Amniotic stem cell (primary cell): ENCODE measurements at regions not wholly inside any gene's neighbourhood (a gene's known extent, or its start where the extent isn't known, plus 50 kb on each side); places are given as distances from the start of the nearest gene placed in this dataset.

Source experiments
- DNase-seq: peaks from one replicate; lab custom pipeline; 2025; lab: John Stamatoyannopoulos, UW

DNA sequence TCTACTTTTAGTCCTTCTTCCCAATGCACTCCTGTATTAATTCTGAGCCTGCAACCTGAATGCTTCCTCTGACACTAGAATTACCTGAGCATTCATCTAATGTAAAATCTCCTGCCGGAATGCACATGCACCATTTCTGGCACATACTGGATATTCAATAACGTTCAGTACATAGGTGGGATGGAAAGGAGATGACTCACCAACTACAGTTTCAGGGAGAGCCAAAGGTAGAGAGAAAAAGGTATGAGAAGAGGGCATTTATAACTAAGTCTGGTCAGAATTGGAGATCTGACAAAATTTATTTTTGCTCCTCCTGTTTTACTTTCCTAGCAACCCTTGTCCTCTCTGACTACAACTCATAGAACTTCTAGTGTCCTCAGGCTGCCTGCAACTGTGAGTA lies 1954.1 kb upstream of the CELF4 start:
- no peak for DNase-seq

DNA sequence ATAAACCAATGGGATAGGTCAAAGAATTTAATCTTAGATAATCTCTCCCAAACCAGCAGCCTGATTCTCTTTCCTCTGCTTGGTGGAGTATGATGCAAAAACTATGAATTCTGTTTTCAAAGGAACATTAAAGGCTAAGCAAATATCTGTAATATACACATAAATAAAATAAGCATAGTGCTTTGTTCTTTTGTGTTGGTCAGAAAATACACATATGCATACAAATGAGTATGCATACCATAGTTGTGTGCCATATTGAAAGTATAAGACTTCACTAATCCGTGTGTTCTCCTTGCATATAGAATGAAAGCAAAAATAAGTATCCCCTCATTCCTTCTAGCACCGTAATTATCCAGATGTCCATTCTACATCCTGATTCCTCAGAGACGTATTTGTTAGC lies 1949.7 kb upstream of the CELF4 start:
- no peak for DNase-seq

DNA sequence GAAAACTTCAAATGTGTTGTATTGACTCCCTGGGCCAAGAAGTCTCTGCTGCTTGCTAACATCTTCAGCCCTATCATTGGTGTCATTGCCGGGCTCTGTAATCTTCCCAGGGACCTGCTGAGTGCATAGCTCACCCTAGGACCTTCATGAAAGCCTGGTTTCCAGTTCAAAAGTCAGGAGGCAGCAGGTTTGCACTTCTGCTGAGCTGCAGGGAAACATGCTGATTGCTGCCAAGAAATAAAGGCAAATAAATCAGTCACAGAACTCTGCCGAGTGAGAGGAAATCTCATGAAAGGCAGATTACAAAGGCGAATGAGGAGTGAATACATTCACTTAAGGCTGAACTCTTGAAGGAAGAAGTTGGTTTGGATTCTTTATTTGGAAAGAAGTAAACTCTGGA lies 1947.6 kb upstream of the CELF4 start:
- DNase-seq, result no peak

DNA sequence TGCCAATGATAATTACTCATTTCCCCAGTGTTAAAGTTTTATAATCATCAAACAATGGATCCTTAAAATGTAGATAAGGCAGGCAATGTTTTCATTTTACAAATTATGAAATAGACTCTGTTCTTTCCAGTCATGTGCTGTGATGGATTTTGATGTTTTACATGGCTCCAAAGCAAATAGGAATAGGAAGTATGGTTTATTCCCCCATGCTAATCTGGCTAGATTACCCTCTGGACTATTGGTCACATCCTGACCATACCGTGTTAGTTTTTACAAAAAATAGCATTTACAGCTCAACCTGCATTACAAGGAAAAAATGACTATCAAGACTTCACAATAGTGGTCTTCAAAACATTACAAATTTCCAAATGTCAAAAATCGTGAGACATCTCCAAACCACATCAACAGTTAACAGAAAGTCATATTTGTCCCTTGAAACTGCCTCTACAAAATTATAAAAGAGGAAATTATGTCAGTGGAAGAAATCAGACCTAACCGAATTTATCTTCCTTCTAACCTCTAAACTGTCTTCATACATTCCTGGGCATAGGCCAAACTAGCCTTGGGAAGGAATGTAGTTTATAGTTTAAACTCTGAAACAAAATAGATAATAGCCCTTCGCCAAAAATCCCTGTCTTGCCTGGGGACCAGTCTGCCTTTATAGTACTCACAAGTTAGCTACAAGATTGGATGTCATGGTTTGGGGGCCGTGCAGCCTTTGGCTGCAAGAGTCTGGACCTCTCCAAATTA lies 1941.2 kb upstream of the CELF4 start:
- DNase-seq, result no peak

DNA sequence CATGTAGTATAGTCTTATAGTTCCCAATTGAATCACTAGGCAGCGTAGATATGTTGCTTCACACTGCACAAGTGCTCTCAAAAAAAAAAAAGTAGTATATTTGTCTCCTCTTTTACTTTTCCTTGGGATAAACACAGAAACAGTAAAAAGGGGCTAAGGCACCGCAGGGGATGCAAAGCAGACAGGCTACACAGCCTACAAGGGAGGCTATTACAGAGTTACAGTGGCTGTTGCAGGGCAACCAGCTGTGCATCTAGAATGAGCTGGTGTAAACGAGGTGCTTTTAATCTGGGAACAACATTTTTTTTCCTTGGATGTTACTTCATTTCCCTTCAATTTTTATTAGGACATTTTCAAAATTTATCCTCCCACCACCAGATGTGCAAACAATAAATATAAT lies 1934.7 kb upstream of the CELF4 start:
- no peak for DNase-seq

DNA sequence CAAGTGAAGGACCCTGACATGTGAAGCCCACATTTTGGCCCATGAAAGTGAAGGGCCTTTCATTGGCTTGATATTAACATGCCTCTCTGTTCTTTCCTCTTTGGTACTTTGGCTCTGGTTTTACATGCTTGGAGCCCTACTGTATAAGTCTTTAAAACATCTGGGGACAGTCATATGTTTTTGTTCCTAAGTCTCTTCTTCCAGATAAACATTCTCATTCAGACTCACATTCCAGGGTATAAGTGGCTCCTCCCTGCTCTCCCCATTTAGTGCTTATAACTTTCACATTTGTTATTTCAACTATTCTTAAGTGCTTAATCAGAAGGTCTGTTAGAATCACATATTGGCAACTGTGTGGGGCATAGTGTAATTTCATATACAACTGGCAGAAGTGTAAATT lies 1932.2 kb upstream of the CELF4 start:
- no peak for DNase-seq

DNA sequence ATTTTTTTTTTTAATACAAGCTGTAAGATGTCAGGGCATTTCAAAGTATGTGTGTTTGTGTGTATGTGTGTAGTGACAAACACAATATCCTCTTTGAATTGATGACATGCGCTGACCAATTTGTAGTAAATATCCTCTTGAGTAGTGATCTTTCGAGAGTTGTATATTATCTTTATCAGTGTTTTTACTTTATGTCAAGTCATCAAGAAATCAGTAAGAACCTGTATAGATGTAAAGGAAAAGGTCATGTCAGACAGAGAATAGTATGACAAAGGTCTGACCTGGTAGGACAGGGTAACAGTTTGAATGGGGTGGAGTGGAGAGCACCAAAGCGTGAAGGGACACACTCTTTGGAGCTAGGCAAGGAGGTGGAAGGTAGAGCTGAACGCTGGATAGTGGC lies 1931.4 kb upstream of the CELF4 start:
- no peak for DNase-seq

DNA sequence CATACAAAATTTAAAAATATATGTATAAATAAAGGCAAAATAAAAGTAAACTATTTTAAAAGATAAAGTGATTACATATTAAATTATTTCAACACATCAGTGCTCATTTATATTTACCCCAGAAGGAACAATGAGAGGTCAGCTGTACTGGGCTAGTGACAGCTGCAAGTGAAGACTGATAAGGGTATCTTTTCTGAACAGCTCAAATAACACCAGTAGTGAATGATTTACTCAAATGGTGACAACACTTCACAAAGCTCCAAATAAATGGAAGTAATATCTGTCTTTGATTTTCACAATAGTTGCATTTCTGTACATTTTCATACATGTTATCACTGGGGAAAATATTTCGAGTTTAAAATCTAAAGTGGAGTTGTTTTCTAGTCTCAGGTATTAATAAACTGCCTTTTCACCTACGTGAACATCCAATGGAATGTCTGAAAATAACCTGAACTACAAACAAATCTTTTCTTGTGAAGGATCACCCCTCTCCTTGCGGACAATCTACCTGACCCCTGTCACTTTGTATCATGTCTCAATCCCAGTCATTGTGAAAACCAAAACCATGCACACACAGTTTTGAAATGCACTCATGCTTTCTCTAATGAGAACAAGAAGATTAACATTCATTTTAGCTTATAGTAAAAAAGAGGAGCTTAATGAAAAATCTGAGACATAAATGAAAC lies 1928.8 kb upstream of the CELF4 start:
- no peak for DNase-seq

DNA sequence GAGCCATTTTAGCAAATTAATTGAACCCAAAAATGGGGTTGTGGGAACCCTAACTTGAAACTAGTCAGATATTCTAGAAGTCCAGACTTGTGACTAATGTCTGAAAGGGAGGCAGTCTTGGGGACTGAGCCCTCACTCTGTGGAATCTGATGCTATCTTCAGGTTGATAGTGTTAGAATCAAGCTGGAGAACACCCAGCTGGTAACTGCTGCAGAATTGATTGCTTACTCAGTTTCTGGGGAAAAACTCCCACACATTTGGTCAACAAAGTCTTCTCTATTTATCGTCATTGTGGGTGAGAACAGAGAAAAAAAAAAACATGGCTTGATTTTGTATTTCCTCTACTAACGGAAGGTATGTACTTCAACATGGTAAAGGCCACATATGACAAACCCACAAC lies 1925.8 kb upstream of the CELF4 start:
- DNase-seq, result no peak

DNA sequence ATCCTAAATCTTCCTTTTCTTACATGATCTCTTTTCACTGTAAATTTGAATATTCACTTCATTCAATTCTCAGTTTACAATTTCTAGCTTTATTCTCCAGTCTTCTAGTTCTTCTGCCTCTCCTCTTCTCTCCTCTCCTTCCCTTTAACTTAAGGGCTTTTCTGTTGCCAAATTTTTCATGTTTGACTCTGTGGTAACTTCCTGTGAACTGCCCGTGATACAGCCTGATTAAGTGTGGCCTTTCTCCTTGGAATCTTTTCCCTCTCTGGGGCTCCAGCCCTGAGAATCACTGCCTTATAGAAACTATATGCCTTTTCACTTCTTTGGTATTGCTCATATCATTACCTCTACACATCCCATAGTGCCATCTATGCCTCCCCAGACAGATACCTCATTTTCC lies 1923.8 kb upstream of the CELF4 start:
- no peak for DNase-seq

DNA sequence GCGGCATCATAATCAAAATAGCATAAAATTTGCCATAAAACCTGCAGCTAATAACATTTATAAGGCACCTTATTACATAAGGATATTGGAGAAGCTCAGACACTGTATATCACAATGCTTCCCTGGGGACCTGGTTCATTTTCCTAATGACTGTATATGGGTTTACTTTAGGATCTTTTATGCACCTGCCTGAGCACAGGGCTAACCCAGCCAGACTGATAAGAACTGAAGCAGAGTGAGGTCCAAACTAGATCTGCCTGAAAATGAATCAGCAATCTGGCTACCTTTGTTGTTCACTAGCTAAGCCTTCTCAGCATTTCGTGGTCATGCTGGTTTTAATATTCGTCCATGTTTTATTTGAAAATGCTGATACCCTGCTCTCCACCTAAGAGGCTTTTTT lies 1922.3 kb upstream of the CELF4 start:
- no peak for DNase-seq

DNA sequence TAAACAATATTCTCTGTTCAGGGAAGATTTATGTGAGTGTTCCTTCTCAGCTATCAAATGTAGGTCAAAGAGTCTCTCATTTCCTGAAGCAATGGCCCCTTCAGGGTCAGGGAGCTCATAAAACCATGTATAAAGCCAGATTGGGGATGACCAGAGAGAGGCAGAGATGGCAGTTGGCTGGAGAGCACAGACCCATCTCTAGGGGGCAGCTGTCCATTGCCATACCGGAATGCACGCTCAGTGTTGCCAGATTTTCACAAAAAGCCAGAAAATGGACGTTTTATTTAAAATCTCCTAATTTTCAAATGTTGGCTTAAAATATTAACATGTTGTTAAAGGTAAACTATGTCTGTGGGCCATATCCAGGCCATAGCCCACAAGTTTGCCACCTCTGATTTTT lies 1920.7 kb upstream of the CELF4 start:
- DNase-seq, result no peak

DNA sequence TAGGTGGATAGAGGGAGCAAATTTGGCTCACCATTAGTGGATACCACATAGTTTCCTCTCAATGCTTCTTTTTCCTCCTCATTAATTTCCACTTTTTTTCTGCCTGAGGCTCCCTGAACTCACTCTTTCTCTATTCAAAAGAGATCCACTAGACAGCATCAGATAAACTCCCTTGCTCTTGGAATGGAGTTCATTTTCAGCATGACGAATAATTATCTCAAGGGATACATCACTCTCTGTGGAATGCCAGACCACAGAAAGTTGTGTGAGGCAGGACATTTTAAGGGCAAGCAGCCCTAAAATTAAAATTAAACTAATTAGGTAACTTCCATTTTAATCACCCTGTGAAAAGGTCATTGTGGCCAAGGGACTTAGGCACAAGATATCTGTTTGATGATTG lies 1920.1 kb upstream of the CELF4 start:
- no peak for DNase-seq

DNA sequence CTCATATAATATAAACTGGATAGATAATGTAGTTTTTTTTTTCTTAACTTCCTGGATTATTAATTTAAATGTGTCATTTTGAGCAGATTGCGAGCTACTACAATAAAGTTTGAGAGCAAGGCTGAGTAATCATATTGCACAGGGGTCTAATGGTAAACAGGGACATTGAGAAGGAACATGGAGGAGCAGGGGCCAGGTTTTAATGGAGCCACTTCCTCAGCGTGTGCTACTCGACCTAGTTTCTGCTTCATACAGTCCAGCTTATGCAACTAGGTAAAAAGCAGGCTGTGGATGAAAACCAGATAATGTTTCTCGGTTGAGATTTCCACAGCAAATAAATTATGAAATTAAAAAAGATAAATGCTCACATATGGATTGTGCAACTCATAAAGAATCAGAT lies 1915.7 kb upstream of the CELF4 start:
- no peak for DNase-seq

DNA sequence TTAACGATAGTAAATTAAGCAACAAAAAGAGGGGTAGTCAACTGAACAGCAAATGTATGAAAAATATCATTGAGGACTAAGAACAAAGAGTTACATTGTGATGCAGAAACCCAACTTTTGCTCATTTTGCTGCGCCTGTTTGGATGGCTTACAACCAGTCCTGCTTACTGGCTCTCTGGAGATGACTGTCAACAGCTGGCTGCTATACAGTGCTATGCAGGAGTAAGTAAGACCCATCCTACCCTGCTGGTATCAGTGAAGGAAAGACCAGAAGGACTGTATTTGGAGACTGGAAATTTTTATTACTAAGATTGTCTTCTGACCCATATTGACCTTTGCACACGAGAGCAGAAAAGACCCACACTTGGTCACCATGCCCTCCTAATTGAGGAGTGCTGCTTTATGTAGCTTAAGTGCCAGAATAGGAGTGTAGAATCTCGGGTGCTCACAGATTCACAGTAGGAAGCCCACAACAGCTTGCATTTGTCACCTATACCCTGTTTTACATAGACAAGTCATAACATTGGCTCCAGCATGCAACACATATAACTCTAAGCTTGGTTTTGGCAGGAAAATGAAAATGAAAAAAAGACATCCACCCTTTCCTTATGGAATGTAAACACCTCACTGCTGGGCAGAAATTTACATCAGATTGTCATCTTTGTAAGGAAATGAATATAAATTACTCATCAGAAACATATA lies 1915.0 kb upstream of the CELF4 start:
- no peak for DNase-seq

DNA sequence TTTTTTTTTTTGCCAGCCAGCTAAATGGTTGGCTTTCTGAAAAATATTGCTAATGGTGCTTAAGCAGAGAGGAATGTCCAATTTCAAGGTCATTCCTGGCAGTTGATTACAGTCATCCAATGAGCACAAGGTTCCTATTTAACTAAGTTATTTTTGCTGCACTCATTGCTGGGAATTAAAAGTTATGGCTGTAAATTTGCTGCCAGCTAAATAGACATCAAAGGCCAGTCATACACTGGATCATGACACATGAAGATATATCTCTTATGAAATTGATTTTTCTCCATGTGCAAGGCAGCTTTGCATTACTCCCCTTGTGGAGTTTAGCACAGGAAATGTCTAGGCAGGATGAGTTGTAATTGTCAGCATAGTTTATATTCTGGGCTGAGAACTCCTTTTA lies 1898.4 kb upstream of the CELF4 start:
- DNase-seq, result no peak

DNA sequence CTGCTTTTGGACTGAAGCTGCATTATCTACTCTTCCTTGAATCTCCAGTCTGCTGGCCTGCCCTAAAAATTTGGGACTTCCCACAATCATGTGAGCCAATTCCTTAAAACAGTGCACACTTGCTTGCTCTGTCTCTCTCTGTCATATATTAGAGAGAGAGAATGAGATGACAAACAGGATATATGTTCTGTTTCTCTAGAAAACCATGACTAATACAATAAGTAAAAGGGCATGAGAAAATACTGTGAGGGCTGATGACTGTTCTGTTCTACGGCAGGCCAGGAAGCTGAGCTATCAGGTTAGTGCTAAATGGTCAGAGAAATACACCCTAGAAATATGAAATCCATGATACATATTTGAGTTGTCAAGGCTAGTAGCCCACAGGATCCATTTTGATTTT lies 1896.8 kb upstream of the CELF4 start:
- DNase-seq, result no peak

DNA sequence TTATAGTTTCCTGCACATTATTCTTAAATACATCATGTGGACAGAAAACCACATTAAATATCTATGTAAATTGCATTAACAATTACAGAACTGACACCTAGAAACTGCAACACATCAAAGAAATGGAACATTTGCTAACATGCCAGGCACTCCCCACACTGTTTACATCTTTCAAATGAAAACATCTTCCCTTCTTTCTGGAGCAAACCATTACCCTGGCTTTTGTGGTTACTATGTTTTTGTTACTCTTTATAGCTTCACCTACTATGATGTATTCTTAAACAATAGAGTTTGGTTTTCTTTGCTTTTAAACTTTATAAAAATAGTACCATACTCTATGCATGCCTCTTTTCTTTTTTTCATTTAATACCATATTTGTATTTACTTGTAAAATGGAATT lies 1894.5 kb upstream of the CELF4 start:
- no peak for DNase-seq

DNA sequence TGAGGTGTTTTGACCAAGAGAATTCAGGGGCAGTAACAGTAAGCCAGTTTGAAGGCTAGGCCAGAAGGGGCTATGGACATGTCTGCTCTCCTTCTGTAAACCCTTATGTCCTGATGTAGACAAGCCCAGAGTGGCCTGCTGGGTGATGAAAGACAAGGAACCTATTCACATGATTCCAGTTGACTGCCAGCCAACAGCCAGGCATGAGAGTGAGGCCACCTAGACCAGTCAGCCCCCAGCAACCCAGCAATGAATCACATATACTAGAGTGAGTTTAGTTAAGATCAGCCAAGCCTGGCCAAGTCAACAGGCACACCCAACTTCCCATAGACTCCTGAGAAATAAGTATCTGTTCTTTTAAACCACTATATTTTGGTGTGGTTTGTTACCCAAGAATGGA lies 1889.7 kb upstream of the CELF4 start:
- DNase-seq, result no peak

DNA sequence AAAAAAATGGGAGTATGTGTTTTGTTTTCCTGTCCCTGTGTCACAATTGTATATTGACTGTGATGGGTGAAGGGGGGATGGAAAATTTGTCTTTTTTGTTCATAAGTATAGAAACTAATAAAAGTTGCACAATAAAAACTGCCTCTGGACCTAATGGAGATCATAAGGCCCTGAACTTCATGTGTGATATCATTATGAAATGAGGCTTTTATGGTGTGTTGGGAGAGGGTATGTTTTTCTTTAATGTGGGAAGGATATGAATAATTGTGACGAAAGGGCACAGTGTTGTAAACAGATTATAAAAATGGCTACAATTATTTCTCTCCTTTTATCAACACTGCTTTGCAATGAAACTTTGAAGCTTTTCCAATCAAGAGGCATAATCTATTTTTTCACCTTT lies 1889.3 kb upstream of the CELF4 start:
- no peak for DNase-seq

DNA sequence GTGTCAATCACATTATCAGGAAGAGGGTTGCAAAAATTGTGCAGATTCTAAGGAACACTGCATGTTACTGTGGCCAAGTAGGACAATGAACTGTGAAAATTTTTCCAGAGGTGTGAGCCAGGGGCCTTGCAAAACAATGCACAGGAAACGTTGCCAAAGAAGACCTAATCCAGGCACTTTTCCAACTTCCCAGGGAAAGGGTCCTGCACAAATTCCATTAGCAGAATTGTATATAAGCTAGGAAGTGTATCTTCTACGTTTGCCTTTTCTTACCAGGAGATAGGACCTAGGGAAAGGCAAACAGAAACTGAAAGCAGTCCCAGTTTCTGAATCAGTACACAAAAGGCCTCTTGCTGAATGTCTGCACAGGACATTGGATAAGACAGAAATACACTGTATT lies 1888.3 kb upstream of the CELF4 start:
- no peak for DNase-seq

DNA sequence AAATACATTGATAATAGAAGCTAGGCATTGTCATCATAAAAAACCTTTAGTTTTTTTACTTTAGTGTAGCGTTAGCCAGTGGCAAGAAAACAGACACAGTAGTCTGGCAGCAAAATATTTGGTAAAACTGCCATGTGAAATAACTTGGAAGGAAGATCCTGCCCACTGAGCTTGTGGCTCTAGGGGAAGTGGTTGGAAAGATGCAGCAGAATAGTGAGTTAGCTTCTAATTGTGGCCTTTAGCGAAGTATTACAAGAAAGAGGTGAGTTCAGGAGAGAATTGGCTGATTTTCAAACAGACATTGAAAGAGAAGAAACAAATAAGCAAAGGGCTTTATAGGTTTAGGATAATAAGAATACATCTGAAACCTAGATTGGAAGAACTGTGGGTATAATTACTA lies 1887.8 kb upstream of the CELF4 start:
- no peak for DNase-seq

DNA sequence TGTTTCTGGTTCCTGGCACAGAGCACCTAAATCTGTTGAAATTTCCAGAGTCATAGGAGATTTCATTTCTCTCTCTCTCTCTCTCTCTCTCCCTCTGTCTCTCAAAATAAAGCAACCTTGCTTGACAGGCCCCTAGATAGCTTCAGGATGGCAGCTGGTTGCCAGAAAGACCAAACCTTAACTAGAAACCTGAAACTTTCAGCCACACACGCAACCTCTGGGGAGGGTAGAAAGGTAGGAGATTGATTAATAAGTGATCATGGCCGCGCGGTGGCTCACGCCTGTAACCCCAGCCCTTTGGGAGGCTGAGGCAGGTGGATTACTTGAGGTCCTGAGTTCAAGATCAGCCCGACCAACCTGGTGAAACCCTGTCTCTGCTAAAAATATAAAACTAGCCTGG lies 1885.4 kb upstream of the CELF4 start:
- no peak for DNase-seq

DNA sequence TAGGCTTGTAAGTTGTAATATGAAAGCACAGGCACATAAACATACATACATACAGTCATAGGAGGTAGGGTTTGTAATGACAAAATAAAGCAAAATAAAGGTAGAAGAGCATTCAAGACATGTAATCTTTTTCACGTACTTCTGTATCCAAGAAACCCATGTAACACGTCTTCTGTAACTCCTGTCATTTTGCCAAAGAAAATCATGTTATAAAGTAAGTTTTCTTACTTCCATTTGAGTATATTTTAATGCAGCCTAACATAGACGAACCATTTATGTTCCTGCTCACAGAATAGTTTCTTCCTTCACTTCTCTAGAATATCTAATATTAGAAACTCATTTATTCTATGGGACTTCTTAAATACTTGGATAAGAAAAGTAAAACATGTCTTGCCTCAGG lies 1884.0 kb upstream of the CELF4 start:
- no peak for DNase-seq
